Sigmoid colon (tissue), 6 donors: ENCODE measurements at regions not wholly inside any gene's neighbourhood (a gene's known extent, or its start where the extent isn't known, plus 50 kb on each side); places are given as distances from the start of the nearest gene placed in this dataset.

ENCODE experiments used
- DNase-seq: peaks from one replicate; pipeline ENCODE4 v3.0.0-alpha.2; 2019
- H3K27ac ChIP-seq, 4 donors: fragments of 200-600 bp; sonication (generic); one replicate each; pipeline ENCODE4 v1.5.1; 2016 to 2019; ENCODE audit warnings: mild to moderate bottlenecking in 1 of 4
- H3K27me3 ChIP-seq, 3 donors: fragments of 200-600 bp; sonication (generic); one replicate each; pipeline ENCODE4 v1.5.1; 2019; ENCODE audit warnings: mild to moderate bottlenecking in 1 of 3
- H3K36me3 ChIP-seq, 4 donors: fragments of 200-600 bp; sonication (generic); one replicate each; pipeline ENCODE4 v1.5.1; 2016 to 2019
- H3K4me1 ChIP-seq, 4 donors: fragments of 200-600 bp; sonication (generic); one replicate each; pipeline ENCODE4 v1.5.1; 2017 to 2019
- H3K4me3 ChIP-seq, 4 donors: fragments of 200-600 bp; sonication (generic); one replicate each; pipeline ENCODE4 v1.5.1; 2017 to 2019; ENCODE audit warnings: mild to moderate bottlenecking in 2 of 4, moderate library complexity in 1 of 4
- H3K9me3 ChIP-seq, 4 donors: fragments of 200-600 bp in 3 of 4; sonication (generic) in 3 of 4; one replicate each; pipeline versions ENCODE4 v1.5.1 to v1.6.1; 2013 to 2019
- CTCF ChIP-seq, 4 experiments: fragments of 450-650 bp in 3 of 4; fragments of 200-600 bp in 1 of 4; IDR thresholded peaks; one replicate each; pipeline ENCODE4 v1.5.1; 2016 to 2019; ENCODE audit warnings: antibody characterized with exemption in 4 of 4, mild to moderate bottlenecking in 3 of 4, moderate library complexity in 2 of 4
- EP300 ChIP-seq, 4 donors: sonication (generic); formaldehyde crosslinking; IDR thresholded peaks; one replicate each; pipeline ENCODE4 v1.6.1; 2017; ENCODE audit warnings: antibody characterized with exemption in 4 of 4
- POLR2A ChIP-seq, 2 donors: fragments of 450-650 bp; IDR thresholded peaks; one replicate each; pipeline ENCODE4 v1.6.1; 2016; ENCODE audit warnings: antibody characterized with exemption in 2 of 2, mild to moderate bottlenecking in 2 of 2, moderate library complexity in 2 of 2
- POLR2AphosphoS5 ChIP-seq, 4 donors: sonication (generic); formaldehyde crosslinking; IDR thresholded peaks; one replicate each; pipeline ENCODE4 v1.6.1; 2017; ENCODE audit warnings: antibody characterized with exemption in 4 of 4
- WGBS, 2 donors: extraction: QIAGEN DNeasy Blood & Tissue Kit; methylation state at CpG; one replicate each; pipeline ENCODE4 v1.1.7; 2013; 5-methylcytosine and 5-hydroxymethylcytosine counted together
- intact Hi-C: fragments of 100-400 bp; cut with DNase I; formaldehyde crosslinking; loops from one replicate; pipeline ENCODE4 v1.15.1; 2023
- donor health status: healthy with polysubstance abuse.
- donor health status: healthy.

GRCh38 chr13:40254394-40254793 lies 412.0 kb downstream of the FOXO1 start:
- no peaks in the 10 kb centered on the region for H3K9me3 ChIP-seq
- H3K4me3 ChIP-seq: no peak overlapping the region
- no peaks in the 10 kb centered on the region for H3K4me1 ChIP-seq
- intact Hi-C loops: no loop called here
- no peak for DNase-seq
- H3K27ac ChIP-seq: no peak overlapping the region
- 91 to 97% methylated on average over 2 of the region's 2 CpGs for WGBS, 2 donors
- H3K27me3 ChIP-seq: no peaks in the 10 kb centered on the region
- no peak for TF ChIP-seq CTCF (IDR thresholded peaks at IDR 0.05)
- no peak for TF ChIP-seq EP300 (IDR thresholded peaks at IDR 0.05)
- TF ChIP-seq POLR2AphosphoS5 (IDR thresholded peaks at IDR 0.05): no peak
- no peak for TF ChIP-seq POLR2A (IDR thresholded peaks at IDR 0.05)
- no peaks in the 10 kb centered on the region for H3K36me3 ChIP-seq

GRCh38 chr13:40255551-40255950 lies 410.9 kb downstream of the FOXO1 start:
- no peak overlapping the region for H3K4me3 ChIP-seq
- WGBS, 2 donors: 75 to 80% methylated on average over 5 of the region's 5 CpGs
- no peaks in the 10 kb centered on the region for H3K36me3 ChIP-seq
- TF ChIP-seq EP300 (IDR thresholded peaks at IDR 0.05): no peak
- no peaks in the 10 kb centered on the region for H3K9me3 ChIP-seq
- intact Hi-C loops: no loop called here
- H3K27me3 ChIP-seq: no peaks in the 10 kb centered on the region
- DNase-seq: no peak
- H3K27ac ChIP-seq: no peak overlapping the region
- no peaks in the 10 kb centered on the region for H3K4me1 ChIP-seq

GRCh38 chr13:40259899-40260298 lies 406.5 kb downstream of the FOXO1 start:
- TF ChIP-seq POLR2A (IDR thresholded peaks at IDR 0.05) (no peak), POLR2AphosphoS5 (IDR thresholded peaks at IDR 0.05) (no peak), EP300 (IDR thresholded peaks at IDR 0.05) (no peak), CTCF (IDR thresholded peaks at IDR 0.05) (no peak)
- H3K27me3 ChIP-seq: no peaks in the 10 kb centered on the region
- no peaks in the 10 kb centered on the region for H3K9me3 ChIP-seq
- intact Hi-C loops: no loop called here
- DNase-seq: no peak
- H3K4me3 ChIP-seq: no peak overlapping the region
- peak overlapping the region in 1 of 4 donors; percentile 1 for H3K27ac ChIP-seq
- H3K4me1 ChIP-seq: no peaks in the 10 kb centered on the region
- 86 to 88% methylated on average over 1 of the region's 1 CpG for WGBS, 2 donors
- H3K36me3 ChIP-seq: no peaks in the 10 kb centered on the region

- intact Hi-C loops: no loop called here
- H3K27me3 ChIP-seq: no peaks in the 10 kb centered on the region
- H3K4me3 ChIP-seq: no peak overlapping the region
- DNase-seq: no peak
- H3K27ac ChIP-seq: no peak overlapping the region
- H3K9me3 ChIP-seq: no peaks in the 10 kb centered on the region
- WGBS, 2 donors: 59 to 70% methylated on average over 4 of the region's 4 CpGs
- no peaks in the 10 kb centered on the region for H3K36me3 ChIP-seq
- H3K4me1 ChIP-seq: no peaks in the 10 kb centered on the region
- TF ChIP-seq CTCF (IDR thresholded peaks at IDR 0.05) (no peak), POLR2A (IDR thresholded peaks at IDR 0.05) (no peak), POLR2AphosphoS5 (IDR thresholded peaks at IDR 0.05) (no peak), EP300 (IDR thresholded peaks at IDR 0.05) (no peak)
Measured at GRCh38 chr13:40261336-40261735, 405.1 kb downstream of the FOXO1 start.

GRCh38 chr13:40261947-40262346 lies 404.5 kb downstream of the FOXO1 start:
- Histone ChIP-seq H3K27me3 (no peaks in the 10 kb centered on the region), H3K27ac (no peak overlapping the region), H3K9me3 (no peaks in the 10 kb centered on the region), H3K4me1 (no peaks in the 10 kb centered on the region), H3K4me3 (no peak overlapping the region), H3K36me3 (no peaks in the 10 kb centered on the region)
- no peak for TF ChIP-seq EP300 (IDR thresholded peaks at IDR 0.05)
- TF ChIP-seq POLR2AphosphoS5 (IDR thresholded peaks at IDR 0.05): no peak
- no peak for TF ChIP-seq POLR2A (IDR thresholded peaks at IDR 0.05)
- TF ChIP-seq CTCF (IDR thresholded peaks at IDR 0.05): no peak
- WGBS, 2 donors: 96 to 98% methylated on average over 2 of the region's 2 CpGs
- DNase-seq: no peak
- intact Hi-C loops: no loop called here
